ENCODE measurements at regions not wholly inside any gene's neighbourhood (a gene's known extent, or its start where the extent isn't known, plus 50 kb on each side); places are given as distances from the start of the nearest gene placed in this dataset.

GRCh38 chr10:125575843-125576242 is 107.1 kb downstream of the TEX36 start:
- Histone ChIP-seq H3K27me3 (ENCODE audit: insufficient read depth, low read length, poor library complexity, severe bottlenecking) (no peaks in the 10 kb centered on the region), H3K4me3 (ENCODE audit: low read length, poor library complexity, severe bottlenecking) (no peak overlapping the region), H4K20me1 (ENCODE audit: insufficient read depth, low read length, poor library complexity, severe bottlenecking) (no peaks in the 10 kb centered on the region), H3K79me2 (ENCODE audit: insufficient read depth, low read length) (no peaks in the 10 kb centered on the region), H3K4me1 (ENCODE audit: insufficient read depth, low read length, poor library complexity, severe bottlenecking) (no peaks in the 10 kb centered on the region), H3F3A (ENCODE audit: low read depth) (no peaks in the 10 kb centered on the region), H3K9ac (ENCODE audit: low read depth, low read length, poor library complexity, severe bottlenecking) (no peak overlapping the region), H3K4me2 (ENCODE audit: low read depth, low read length, poor library complexity, severe bottlenecking) (no peak overlapping the region), H3K9me2 (replicated peaks; ENCODE audit: low read depth, low read length) (no peaks in the 10 kb centered on the region), H3K36me3 (ENCODE audit: insufficient read depth, low read length) (no peaks in the 10 kb centered on the region), H3K9me3 (ENCODE audit: insufficient read depth, low read depth, low read length) (no peaks in the 10 kb centered on the region; the same call in 1 of the 2 replicates), H2AFZ (ENCODE audit: low read length) (no peak overlapping the region)
- TF ChIP-seq EZH2phosphoT487 (IDR thresholded peaks at IDR 0.05; ENCODE audit: borderline replicate concordance): no peak
- no peak for TF ChIP-seq CTCF (conservative IDR thresholded peaks at IDR 0.05; ENCODE audit: low read length)

- no peaks in the 10 kb centered on the region for H3F3A ChIP-seq (ENCODE audit: low read depth)
- H3K36me3 ChIP-seq (ENCODE audit: insufficient read depth, low read length): no peaks in the 10 kb centered on the region
- no peak overlapping the region for H3K4me2 ChIP-seq (ENCODE audit: low read depth, low read length, poor library complexity, severe bottlenecking)
- H2AFZ ChIP-seq (ENCODE audit: low read length): no peak overlapping the region
- peaks cover 15% of the 10 kb centered on the region; the same call in 1 of the 2 replicates for H3K9me3 ChIP-seq (ENCODE audit: insufficient read depth, low read depth, low read length)
- TF ChIP-seq CTCF (conservative IDR thresholded peaks at IDR 0.05; ENCODE audit: low read length): no peak
- no peak for TF ChIP-seq EZH2phosphoT487 (IDR thresholded peaks at IDR 0.05; ENCODE audit: borderline replicate concordance)
- no peaks in the 10 kb centered on the region for H4K20me1 ChIP-seq (ENCODE audit: insufficient read depth, low read length, poor library complexity, severe bottlenecking)
- H3K9ac ChIP-seq (ENCODE audit: low read depth, low read length, poor library complexity, severe bottlenecking): no peak overlapping the region
- H3K9me2 ChIP-seq (replicated peaks; ENCODE audit: low read depth, low read length): no peaks in the 10 kb centered on the region
- H3K4me1 ChIP-seq (ENCODE audit: insufficient read depth, low read length, poor library complexity, severe bottlenecking): no peaks in the 10 kb centered on the region
- no peak overlapping the region for H3K4me3 ChIP-seq (ENCODE audit: low read length, poor library complexity, severe bottlenecking)
- no peaks in the 10 kb centered on the region for H3K79me2 ChIP-seq (ENCODE audit: insufficient read depth, low read length)
- no peaks in the 10 kb centered on the region for H3K27me3 ChIP-seq (ENCODE audit: insufficient read depth, low read length, poor library complexity, severe bottlenecking)
Measured at GRCh38 chr10:125568156-125568555, 114.8 kb downstream of the TEX36 start.

- no peaks in the 10 kb centered on the region for H3K9me2 ChIP-seq (replicated peaks; ENCODE audit: low read depth, low read length)
Measured at GRCh38 chr10:125567529-125567928, 115.4 kb downstream of the TEX36 start.

More at GRCh38 chr10:125567529-125567928, 115.4 kb downstream of the TEX36 start:
- no peak overlapping the region for H3K4me2 ChIP-seq (ENCODE audit: low read depth, low read length, poor library complexity, severe bottlenecking)
- TF ChIP-seq CTCF (conservative IDR thresholded peaks at IDR 0.05; ENCODE audit: low read length): no peak
- TF ChIP-seq EZH2phosphoT487 (IDR thresholded peaks at IDR 0.05; ENCODE audit: borderline replicate concordance): no peak
- no peaks in the 10 kb centered on the region for H3K4me1 ChIP-seq (ENCODE audit: insufficient read depth, low read length, poor library complexity, severe bottlenecking)
- no peaks in the 10 kb centered on the region for H4K20me1 ChIP-seq (ENCODE audit: insufficient read depth, low read length, poor library complexity, severe bottlenecking)
- H2AFZ ChIP-seq (ENCODE audit: low read length): no peak overlapping the region
- H3K9me3 ChIP-seq (ENCODE audit: insufficient read depth, low read depth, low read length): peaks cover 15% of the 10 kb centered on the region; the same call in 1 of the 2 replicates
- H3K79me2 ChIP-seq (ENCODE audit: insufficient read depth, low read length): no peaks in the 10 kb centered on the region
- no peaks in the 10 kb centered on the region for H3K27me3 ChIP-seq (ENCODE audit: insufficient read depth, low read length, poor library complexity, severe bottlenecking)
- no peak overlapping the region for H3K9ac ChIP-seq (ENCODE audit: low read depth, low read length, poor library complexity, severe bottlenecking)
- H3K36me3 ChIP-seq (ENCODE audit: insufficient read depth, low read length): no peaks in the 10 kb centered on the region
- no peaks in the 10 kb centered on the region for H3F3A ChIP-seq (ENCODE audit: low read depth)
- no peak overlapping the region for H3K4me3 ChIP-seq (ENCODE audit: low read length, poor library complexity, severe bottlenecking)
